ENCODE measurements at regions not wholly inside any gene's neighbourhood (a gene's known extent, or its start where the extent isn't known, plus 50 kb on each side); places are given as distances from the start of the nearest gene placed in this dataset.

- H3K27me3 ChIP-seq (ENCODE audit: insufficient read depth, low read length), result no peaks in the 10 kb centered on the region
- H3K4me3 ChIP-seq (ENCODE audit: insufficient read depth, low read length), result no peak overlapping the region
- H3K79me2 ChIP-seq (ENCODE audit: insufficient read depth, low read length), result no peaks in the 10 kb centered on the region
Measured at GRCh38 chr6:167398214-167399050, 73.5 kb downstream of the TTLL2 start.

GRCh38 chr6:167399051-167399387 lies 74.1 kb downstream of the TTLL2 start:
- no peak overlapping the region for H3K4me2 ChIP-seq (ENCODE audit: insufficient read depth, low read length)
- no peaks in the 10 kb centered on the region for H3K9me3 ChIP-seq (ENCODE audit: low read depth, low read length)
- H3K27ac ChIP-seq (ENCODE audit: low read depth, low read length), result no peak overlapping the region
- no peaks in the 10 kb centered on the region for H3K27me3 ChIP-seq (ENCODE audit: insufficient read depth, low read length)
- H2AFZ ChIP-seq (ENCODE audit: low read length), result no peak overlapping the region
- no peaks in the 10 kb centered on the region for H3K36me3 ChIP-seq (ENCODE audit: insufficient read depth, low read length)
- no peaks in the 10 kb centered on the region for H3K4me1 ChIP-seq (ENCODE audit: insufficient read depth, low read length)
- no peaks in the 10 kb centered on the region for H3K79me2 ChIP-seq (ENCODE audit: insufficient read depth, low read length)
- H4K20me1 ChIP-seq (ENCODE audit: insufficient read depth, low read length), result no peaks in the 10 kb centered on the region
- TF ChIP-seq, protein P1, sequence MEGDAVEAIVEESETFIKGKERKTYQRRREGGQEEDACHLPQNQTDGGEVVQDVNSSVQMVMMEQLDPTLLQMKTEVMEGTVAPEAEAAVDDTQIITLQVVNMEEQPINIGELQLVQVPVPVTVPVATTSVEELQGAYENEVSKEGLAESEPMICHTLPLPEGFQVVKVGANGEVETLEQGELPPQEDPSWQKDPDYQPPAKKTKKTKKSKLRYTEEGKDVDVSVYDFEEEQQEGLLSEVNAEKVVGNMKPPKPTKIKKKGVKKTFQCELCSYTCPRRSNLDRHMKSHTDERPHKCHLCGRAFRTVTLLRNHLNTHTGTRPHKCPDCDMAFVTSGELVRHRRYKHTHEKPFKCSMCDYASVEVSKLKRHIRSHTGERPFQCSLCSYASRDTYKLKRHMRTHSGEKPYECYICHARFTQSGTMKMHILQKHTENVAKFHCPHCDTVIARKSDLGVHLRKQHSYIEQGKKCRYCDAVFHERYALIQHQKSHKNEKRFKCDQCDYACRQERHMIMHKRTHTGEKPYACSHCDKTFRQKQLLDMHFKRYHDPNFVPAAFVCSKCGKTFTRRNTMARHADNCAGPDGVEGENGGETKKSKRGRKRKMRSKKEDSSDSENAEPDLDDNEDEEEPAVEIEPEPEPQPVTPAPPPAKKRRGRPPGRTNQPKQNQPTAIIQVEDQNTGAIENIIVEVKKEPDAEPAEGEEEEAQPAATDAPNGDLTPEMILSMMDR (IDR thresholded peaks at IDR 0.05; ENCODE audit: extremely low read depth, low read depth, low read length), result no peak
- no peak for DNase-seq (ENCODE audit: insufficient read length, low spot score, missing footprints)
- H3K4me3 ChIP-seq (ENCODE audit: insufficient read depth, low read length), result no peak overlapping the region

More at GRCh38 chr6:167398214-167399050, 73.5 kb downstream of the TTLL2 start:
- no peak overlapping the region for H2AFZ ChIP-seq (ENCODE audit: low read length)
- H3K36me3 ChIP-seq (ENCODE audit: insufficient read depth, low read length), result no peaks in the 10 kb centered on the region
- no peaks in the 10 kb centered on the region for H3K4me1 ChIP-seq (ENCODE audit: insufficient read depth, low read length)
- TF ChIP-seq, protein P1 (IDR thresholded peaks at IDR 0.05; ENCODE audit: extremely low read depth, low read depth, low read length), result no peak
- H3K4me2 ChIP-seq (ENCODE audit: insufficient read depth, low read length), result no peak overlapping the region
- no peaks in the 10 kb centered on the region for H3K9me3 ChIP-seq (ENCODE audit: low read depth, low read length)
- no peak for DNase-seq (ENCODE audit: insufficient read length, low spot score, missing footprints)
- H3K27ac ChIP-seq (ENCODE audit: low read depth, low read length), result no peak overlapping the region
- H4K20me1 ChIP-seq (ENCODE audit: insufficient read depth, low read length), result no peaks in the 10 kb centered on the region

- H3K36me3 ChIP-seq (ENCODE audit: insufficient read depth, low read length), result no peaks in the 10 kb centered on the region
- TF ChIP-seq, protein P1 (IDR thresholded peaks at IDR 0.05; ENCODE audit: extremely low read depth, low read depth, low read length), result no peak
- H2AFZ ChIP-seq (ENCODE audit: low read length), result no peak overlapping the region
- no peaks in the 10 kb centered on the region for H3K27me3 ChIP-seq (ENCODE audit: insufficient read depth, low read length)
- H3K4me1 ChIP-seq (ENCODE audit: insufficient read depth, low read length), result no peaks in the 10 kb centered on the region
- no peaks in the 10 kb centered on the region for H3K9me3 ChIP-seq (ENCODE audit: low read depth, low read length)
- H4K20me1 ChIP-seq (ENCODE audit: insufficient read depth, low read length), result no peaks in the 10 kb centered on the region
- no peak overlapping the region for H3K27ac ChIP-seq (ENCODE audit: low read depth, low read length)
- H3K4me2 ChIP-seq (ENCODE audit: insufficient read depth, low read length), result no peak overlapping the region
- H3K79me2 ChIP-seq (ENCODE audit: insufficient read depth, low read length), result no peaks in the 10 kb centered on the region
- DNase-seq (ENCODE audit: insufficient read length, low spot score, missing footprints), result no peak
- H3K4me3 ChIP-seq (ENCODE audit: insufficient read depth, low read length), result no peak overlapping the region
Measured at GRCh38 chr6:167399599-167399998, 74.7 kb downstream of the TTLL2 start.

- no peak overlapping the region for H2AFZ ChIP-seq (ENCODE audit: low read length)
- TF ChIP-seq, protein P1 (IDR thresholded peaks at IDR 0.05; ENCODE audit: extremely low read depth, low read depth, low read length), result no peak
- no peak for DNase-seq (ENCODE audit: insufficient read length, low spot score, missing footprints)
- no peaks in the 10 kb centered on the region for H3K79me2 ChIP-seq (ENCODE audit: insufficient read depth, low read length)
- no peaks in the 10 kb centered on the region for H3K9me3 ChIP-seq (ENCODE audit: low read depth, low read length)
- no peaks in the 10 kb centered on the region for H3K27me3 ChIP-seq (ENCODE audit: insufficient read depth, low read length)
- H3K4me2 ChIP-seq (ENCODE audit: insufficient read depth, low read length), result no peak overlapping the region
- H3K4me1 ChIP-seq (ENCODE audit: insufficient read depth, low read length), result no peaks in the 10 kb centered on the region
- no peaks in the 10 kb centered on the region for H3K36me3 ChIP-seq (ENCODE audit: insufficient read depth, low read length)
- no peak overlapping the region for H3K4me3 ChIP-seq (ENCODE audit: insufficient read depth, low read length)
- H3K27ac ChIP-seq (ENCODE audit: low read depth, low read length), result no peak overlapping the region
- H4K20me1 ChIP-seq (ENCODE audit: insufficient read depth, low read length), result no peaks in the 10 kb centered on the region
Measured at GRCh38 chr6:167400482-167401138, 75.7 kb downstream of the TTLL2 start.

Data from osteoblast (primary cell).